ENCODE measurements at regions not wholly inside any gene's neighbourhood (a gene's known extent, or its start where the extent isn't known, plus 50 kb on each side); places are given as distances from the start of the nearest gene placed in this dataset.

DNA sequence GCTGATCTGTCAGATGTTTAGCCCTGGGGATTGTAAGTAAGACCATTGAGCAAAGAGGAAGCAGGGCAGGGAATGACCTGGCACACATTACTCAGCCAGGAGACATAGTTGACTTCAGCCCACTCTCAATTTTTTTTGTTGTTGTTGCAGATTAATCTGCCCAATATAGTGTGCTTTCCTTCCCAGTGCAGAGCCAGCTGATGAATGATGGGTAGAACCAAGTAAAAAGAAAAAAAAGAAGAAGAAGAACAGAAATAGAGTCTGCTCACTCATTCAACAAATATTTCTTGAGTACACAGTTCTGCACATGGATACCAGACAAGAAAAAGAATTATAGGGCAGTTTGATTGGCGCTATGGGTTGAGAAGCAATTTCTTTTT, 292.7 kb downstream of the ETS1 start:
- Histone ChIP-seq H3K27me3 (ENCODE audit: insufficient read depth) (no peaks in the 10 kb centered on the region), H3K79me2 (replicated peaks; ENCODE audit: insufficient read depth) (no peaks in the 10 kb centered on the region)

More for the DNA sequence above, 292.7 kb downstream of the ETS1 start:
- Mint-ChIP-seq H3K9me3 (no peaks in the 10 kb centered on the region), H3K27me3 (ENCODE audit: insufficient read depth, low read depth, poor library complexity) (peaks cover 4% of the 10 kb centered on the region), H3K4me1 (peaks cover 10% of the 10 kb centered on the region; the same call in 2 of the 3 replicates), H3K36me3 (ENCODE audit: low read depth) (no peaks in the 10 kb centered on the region), H3K4me3 (no peak overlapping the region), H3K27ac (no peak overlapping the region)
- peaks cover 9% of the 10 kb centered on the region; the same call in 1 of the 2 replicates for H3K4me1 ChIP-seq (ENCODE audit: insufficient read depth)
- H3K4me3 ChIP-seq = no peak overlapping the region
- peaks cover 3% of the 10 kb centered on the region; the same call in 1 of the 2 replicates for H3K9me2 ChIP-seq (ENCODE audit: insufficient read depth)
- DNase-seq (ENCODE audit: low spot score) (no peak), ATAC-seq (no peak)
- H3K36me3 ChIP-seq (ENCODE audit: insufficient read depth) = no peaks in the 10 kb centered on the region
- no peak overlapping the region for H3K27ac ChIP-seq (ENCODE audit: low read depth)
- TF ChIP-seq EZH2 (IDR thresholded peaks at IDR 0.05; ENCODE audit: low read depth, unreplicated experiment) = no peak
- TF ChIP-seq, protein P1, sequence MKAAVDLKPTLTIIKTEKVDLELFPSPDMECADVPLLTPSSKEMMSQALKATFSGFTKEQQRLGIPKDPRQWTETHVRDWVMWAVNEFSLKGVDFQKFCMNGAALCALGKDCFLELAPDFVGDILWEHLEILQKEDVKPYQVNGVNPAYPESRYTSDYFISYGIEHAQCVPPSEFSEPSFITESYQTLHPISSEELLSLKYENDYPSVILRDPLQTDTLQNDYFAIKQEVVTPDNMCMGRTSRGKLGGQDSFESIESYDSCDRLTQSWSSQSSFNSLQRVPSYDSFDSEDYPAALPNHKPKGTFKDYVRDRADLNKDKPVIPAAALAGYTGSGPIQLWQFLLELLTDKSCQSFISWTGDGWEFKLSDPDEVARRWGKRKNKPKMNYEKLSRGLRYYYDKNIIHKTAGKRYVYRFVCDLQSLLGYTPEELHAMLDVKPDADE (IDR thresholded peaks at IDR 0.05) = no peak
- TF ChIP-seq STAT1 (IDR thresholded peaks at IDR 0.05; ENCODE audit: unreplicated experiment) = no peak
- no peak for TF ChIP-seq EZH2phosphoT487 (IDR thresholded peaks at IDR 0.05; ENCODE audit: unreplicated experiment)
- TF ChIP-seq ZNF331 (CRISPR knock-in tag; IDR thresholded peaks at IDR 0.05; ENCODE audit: low read depth) = no peak
- TF ChIP-seq, protein P2, sequence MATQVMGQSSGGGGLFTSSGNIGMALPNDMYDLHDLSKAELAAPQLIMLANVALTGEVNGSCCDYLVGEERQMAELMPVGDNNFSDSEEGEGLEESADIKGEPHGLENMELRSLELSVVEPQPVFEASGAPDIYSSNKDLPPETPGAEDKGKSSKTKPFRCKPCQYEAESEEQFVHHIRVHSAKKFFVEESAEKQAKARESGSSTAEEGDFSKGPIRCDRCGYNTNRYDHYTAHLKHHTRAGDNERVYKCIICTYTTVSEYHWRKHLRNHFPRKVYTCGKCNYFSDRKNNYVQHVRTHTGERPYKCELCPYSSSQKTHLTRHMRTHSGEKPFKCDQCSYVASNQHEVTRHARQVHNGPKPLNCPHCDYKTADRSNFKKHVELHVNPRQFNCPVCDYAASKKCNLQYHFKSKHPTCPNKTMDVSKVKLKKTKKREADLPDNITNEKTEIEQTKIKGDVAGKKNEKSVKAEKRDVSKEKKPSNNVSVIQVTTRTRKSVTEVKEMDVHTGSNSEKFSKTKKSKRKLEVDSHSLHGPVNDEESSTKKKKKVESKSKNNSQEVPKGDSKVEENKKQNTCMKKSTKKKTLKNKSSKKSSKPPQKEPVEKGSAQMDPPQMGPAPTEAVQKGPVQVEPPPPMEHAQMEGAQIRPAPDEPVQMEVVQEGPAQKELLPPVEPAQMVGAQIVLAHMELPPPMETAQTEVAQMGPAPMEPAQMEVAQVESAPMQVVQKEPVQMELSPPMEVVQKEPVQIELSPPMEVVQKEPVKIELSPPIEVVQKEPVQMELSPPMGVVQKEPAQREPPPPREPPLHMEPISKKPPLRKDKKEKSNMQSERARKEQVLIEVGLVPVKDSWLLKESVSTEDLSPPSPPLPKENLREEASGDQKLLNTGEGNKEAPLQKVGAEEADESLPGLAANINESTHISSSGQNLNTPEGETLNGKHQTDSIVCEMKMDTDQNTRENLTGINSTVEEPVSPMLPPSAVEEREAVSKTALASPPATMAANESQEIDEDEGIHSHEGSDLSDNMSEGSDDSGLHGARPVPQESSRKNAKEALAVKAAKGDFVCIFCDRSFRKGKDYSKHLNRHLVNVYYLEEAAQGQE (IDR thresholded peaks at IDR 0.05; ENCODE audit: unreplicated experiment) = no peak
- TF ChIP-seq NANOG (IDR thresholded peaks at IDR 0.05; ENCODE audit: borderline replicate concordance) = no peak
- TF ChIP-seq CREB1 (CRISPR knock-in tag; IDR thresholded peaks at IDR 0.05; ENCODE audit: low read depth) = no peak
- TF ChIP-seq, protein P3, sequence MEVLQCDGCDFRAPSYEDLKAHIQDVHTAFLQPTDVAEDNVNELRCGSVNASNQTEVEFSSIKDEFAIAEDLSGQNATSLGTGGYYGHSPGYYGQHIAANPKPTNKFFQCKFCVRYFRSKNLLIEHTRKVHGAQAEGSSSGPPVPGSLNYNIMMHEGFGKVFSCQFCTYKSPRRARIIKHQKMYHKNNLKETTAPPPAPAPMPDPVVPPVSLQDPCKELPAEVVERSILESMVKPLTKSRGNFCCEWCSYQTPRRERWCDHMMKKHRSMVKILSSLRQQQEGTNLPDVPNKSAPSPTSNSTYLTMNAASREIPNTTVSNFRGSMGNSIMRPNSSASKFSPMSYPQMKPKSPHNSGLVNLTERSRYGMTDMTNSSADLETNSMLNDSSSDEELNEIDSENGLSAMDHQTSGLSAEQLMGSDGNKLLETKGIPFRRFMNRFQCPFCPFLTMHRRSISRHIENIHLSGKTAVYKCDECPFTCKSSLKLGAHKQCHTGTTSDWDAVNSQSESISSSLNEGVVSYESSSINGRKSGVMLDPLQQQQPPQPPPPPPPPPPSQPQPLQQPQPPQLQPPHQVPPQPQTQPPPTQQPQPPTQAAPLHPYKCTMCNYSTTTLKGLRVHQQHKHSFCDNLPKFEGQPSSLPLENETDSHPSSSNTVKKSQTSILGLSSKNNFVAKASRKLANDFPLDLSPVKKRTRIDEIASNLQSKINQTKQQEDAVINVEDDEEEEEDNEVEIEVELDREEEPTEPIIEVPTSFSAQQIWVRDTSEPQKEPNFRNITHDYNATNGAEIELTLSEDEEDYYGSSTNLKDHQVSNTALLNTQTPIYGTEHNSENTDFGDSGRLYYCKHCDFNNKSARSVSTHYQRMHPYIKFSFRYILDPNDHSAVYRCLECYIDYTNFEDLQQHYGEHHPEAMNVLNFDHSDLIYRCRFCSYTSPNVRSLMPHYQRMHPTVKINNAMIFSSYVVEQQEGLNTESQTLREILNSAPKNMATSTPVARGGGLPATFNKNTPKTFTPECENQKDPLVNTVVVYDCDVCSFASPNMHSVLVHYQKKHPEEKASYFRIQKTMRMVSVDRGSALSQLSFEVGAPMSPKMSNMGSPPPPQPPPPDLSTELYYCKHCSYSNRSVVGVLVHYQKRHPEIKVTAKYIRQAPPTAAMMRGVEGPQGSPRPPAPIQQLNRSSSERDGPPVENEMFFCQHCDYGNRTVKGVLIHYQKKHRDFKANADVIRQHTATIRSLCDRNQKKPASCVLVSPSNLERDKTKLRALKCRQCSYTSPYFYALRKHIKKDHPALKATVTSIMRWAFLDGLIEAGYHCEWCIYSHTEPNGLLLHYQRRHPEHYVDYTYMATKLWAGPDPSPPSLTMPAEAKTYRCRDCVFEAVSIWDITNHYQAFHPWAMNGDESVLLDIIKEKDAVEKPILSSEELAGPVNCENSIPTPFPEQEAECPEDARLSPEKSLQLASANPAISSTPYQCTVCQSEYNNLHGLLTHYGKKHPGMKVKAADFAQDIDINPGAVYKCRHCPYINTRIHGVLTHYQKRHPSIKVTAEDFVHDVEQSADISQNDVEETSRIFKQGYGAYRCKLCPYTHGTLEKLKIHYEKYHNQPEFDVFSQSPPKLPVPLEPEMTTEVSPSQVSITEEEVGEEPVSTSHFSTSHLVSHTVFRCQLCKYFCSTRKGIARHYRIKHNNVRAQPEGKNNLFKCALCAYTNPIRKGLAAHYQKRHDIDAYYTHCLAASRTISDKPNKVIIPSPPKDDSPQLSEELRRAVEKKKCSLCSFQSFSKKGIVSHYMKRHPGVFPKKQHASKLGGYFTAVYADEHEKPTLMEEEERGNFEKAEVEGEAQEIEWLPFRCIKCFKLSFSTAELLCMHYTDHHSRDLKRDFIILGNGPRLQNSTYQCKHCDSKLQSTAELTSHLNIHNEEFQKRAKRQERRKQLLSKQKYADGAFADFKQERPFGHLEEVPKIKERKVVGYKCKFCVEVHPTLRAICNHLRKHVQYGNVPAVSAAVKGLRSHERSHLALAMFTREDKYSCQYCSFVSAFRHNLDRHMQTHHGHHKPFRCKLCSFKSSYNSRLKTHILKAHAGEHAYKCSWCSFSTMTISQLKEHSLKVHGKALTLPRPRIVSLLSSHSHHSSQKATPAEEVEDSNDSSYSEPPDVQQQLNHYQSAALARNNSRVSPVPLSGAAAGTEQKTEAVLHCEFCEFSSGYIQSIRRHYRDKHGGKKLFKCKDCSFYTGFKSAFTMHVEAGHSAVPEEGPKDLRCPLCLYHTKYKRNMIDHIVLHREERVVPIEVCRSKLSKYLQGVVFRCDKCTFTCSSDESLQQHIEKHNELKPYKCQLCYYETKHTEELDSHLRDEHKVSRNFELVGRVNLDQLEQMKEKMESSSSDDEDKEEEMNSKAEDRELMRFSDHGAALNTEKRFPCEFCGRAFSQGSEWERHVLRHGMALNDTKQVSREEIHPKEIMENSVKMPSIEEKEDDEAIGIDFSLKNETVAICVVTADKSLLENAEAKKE (CRISPR knock-in tag; IDR thresholded peaks at IDR 0.05) = no peak
- TF ChIP-seq, protein P4, sequence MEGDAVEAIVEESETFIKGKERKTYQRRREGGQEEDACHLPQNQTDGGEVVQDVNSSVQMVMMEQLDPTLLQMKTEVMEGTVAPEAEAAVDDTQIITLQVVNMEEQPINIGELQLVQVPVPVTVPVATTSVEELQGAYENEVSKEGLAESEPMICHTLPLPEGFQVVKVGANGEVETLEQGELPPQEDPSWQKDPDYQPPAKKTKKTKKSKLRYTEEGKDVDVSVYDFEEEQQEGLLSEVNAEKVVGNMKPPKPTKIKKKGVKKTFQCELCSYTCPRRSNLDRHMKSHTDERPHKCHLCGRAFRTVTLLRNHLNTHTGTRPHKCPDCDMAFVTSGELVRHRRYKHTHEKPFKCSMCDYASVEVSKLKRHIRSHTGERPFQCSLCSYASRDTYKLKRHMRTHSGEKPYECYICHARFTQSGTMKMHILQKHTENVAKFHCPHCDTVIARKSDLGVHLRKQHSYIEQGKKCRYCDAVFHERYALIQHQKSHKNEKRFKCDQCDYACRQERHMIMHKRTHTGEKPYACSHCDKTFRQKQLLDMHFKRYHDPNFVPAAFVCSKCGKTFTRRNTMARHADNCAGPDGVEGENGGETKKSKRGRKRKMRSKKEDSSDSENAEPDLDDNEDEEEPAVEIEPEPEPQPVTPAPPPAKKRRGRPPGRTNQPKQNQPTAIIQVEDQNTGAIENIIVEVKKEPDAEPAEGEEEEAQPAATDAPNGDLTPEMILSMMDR (conservative IDR thresholded peaks at IDR 0.05; ENCODE audit: low read depth in 2 of 2) = no peak
- TF ChIP-seq JUNB (IDR thresholded peaks at IDR 0.05; ENCODE audit: unreplicated experiment) = no peak
- H3F3A ChIP-seq (replicated peaks; ENCODE audit: low read depth) = no peaks in the 10 kb centered on the region
- H2AFZ ChIP-seq = no peak overlapping the region
- H3K4me2 ChIP-seq = no peak overlapping the region
- H4K20me1 ChIP-seq (replicated peaks; ENCODE audit: insufficient read depth) = no peaks in the 10 kb centered on the region

All from GM23338 (cell line).